ENCODE measurements at regions not wholly inside any gene's neighbourhood (a gene's known extent, or its start where the extent isn't known, plus 50 kb on each side); places are given as distances from the start of the nearest gene placed in this dataset.

- no peaks in the 10 kb centered on the region for H3K4me1 Mint-ChIP-seq
- no peak overlapping the region for H3K27ac Mint-ChIP-seq
- H3K4me3 Mint-ChIP-seq: no peak overlapping the region
- no peak for ATAC-seq (replicated peaks)
- H3K9me3 Mint-ChIP-seq: no peaks in the 10 kb centered on the region
- no peaks in the 10 kb centered on the region for H3K27me3 Mint-ChIP-seq
- no peaks in the 10 kb centered on the region for H3K36me3 Mint-ChIP-seq (ENCODE audit: low read depth)
Observed at GRCh38 chr12:105834496-105834895, 304.3 kb downstream of the NUAK1 start.

GRCh38 chr12:105835580-105836241 lies 303.0 kb downstream of the NUAK1 start:
- Mint-ChIP-seq H3K4me3 (no peak overlapping the region), H3K9me3 (no peaks in the 10 kb centered on the region), H3K36me3 (ENCODE audit: low read depth) (no peaks in the 10 kb centered on the region), H3K27me3 (no peaks in the 10 kb centered on the region), H3K27ac (no peak overlapping the region), H3K4me1 (no peaks in the 10 kb centered on the region)
- no peak for ATAC-seq (replicated peaks)

GRCh38 chr12:105836242-105836622 lies 302.5 kb downstream of the NUAK1 start:
- no peak for ATAC-seq (replicated peaks)
- Mint-ChIP-seq H3K27me3 (no peaks in the 10 kb centered on the region), H3K36me3 (ENCODE audit: low read depth) (no peaks in the 10 kb centered on the region), H3K4me1 (no peaks in the 10 kb centered on the region), H3K9me3 (no peaks in the 10 kb centered on the region), H3K4me3 (no peak overlapping the region), H3K27ac (no peak overlapping the region)

GRCh38 chr12:105839629-105840127 lies 299.1 kb downstream of the NUAK1 start:
- Mint-ChIP-seq H3K36me3 (ENCODE audit: low read depth) (no peaks in the 10 kb centered on the region), H3K27ac (no peak overlapping the region), H3K4me1 (no peaks in the 10 kb centered on the region), H3K9me3 (no peaks in the 10 kb centered on the region), H3K27me3 (no peaks in the 10 kb centered on the region), H3K4me3 (no peak overlapping the region)
- ATAC-seq (replicated peaks): no peak

GRCh38 chr12:105840384-105840783 lies 298.4 kb downstream of the NUAK1 start:
- Mint-ChIP-seq H3K9me3 (no peaks in the 10 kb centered on the region), H3K36me3 (ENCODE audit: low read depth) (no peaks in the 10 kb centered on the region), H3K4me1 (no peaks in the 10 kb centered on the region), H3K27ac (no peak overlapping the region), H3K27me3 (no peaks in the 10 kb centered on the region), H3K4me3 (no peak overlapping the region)
- ATAC-seq (replicated peaks): no peak

GRCh38 chr12:105841840-105842239 lies 296.9 kb downstream of the NUAK1 start:
- Mint-ChIP-seq H3K4me1 (no peaks in the 10 kb centered on the region), H3K27me3 (no peaks in the 10 kb centered on the region), H3K27ac (no peak overlapping the region), H3K4me3 (no peak overlapping the region), H3K9me3 (no peaks in the 10 kb centered on the region), H3K36me3 (ENCODE audit: low read depth) (no peaks in the 10 kb centered on the region)
- ATAC-seq (replicated peaks): no peak

- no peaks in the 10 kb centered on the region for H3K4me1 Mint-ChIP-seq
- no peak for ATAC-seq (replicated peaks)
- no peak overlapping the region for H3K4me3 Mint-ChIP-seq
- H3K27ac Mint-ChIP-seq: no peak overlapping the region
- H3K27me3 Mint-ChIP-seq: no peaks in the 10 kb centered on the region
- no peaks in the 10 kb centered on the region for H3K9me3 Mint-ChIP-seq
- no peaks in the 10 kb centered on the region for H3K36me3 Mint-ChIP-seq (ENCODE audit: low read depth)
Observed at GRCh38 chr12:105843561-105843960, 295.2 kb downstream of the NUAK1 start.

- H3K9me3 Mint-ChIP-seq: no peaks in the 10 kb centered on the region
- no peak overlapping the region for H3K4me3 Mint-ChIP-seq
- no peaks in the 10 kb centered on the region for H3K27me3 Mint-ChIP-seq
- ATAC-seq (replicated peaks): no peak
- H3K27ac Mint-ChIP-seq: no peak overlapping the region
- H3K36me3 Mint-ChIP-seq (ENCODE audit: low read depth): no peaks in the 10 kb centered on the region
- no peaks in the 10 kb centered on the region for H3K4me1 Mint-ChIP-seq
Observed at GRCh38 chr12:105843986-105844760, 294.6 kb downstream of the NUAK1 start.

GRCh38 chr12:105846331-105846730 lies 292.4 kb downstream of the NUAK1 start:
- Mint-ChIP-seq H3K4me1 (no peaks in the 10 kb centered on the region), H3K4me3 (no peak overlapping the region), H3K36me3 (ENCODE audit: low read depth) (no peaks in the 10 kb centered on the region), H3K27ac (no peak overlapping the region), H3K27me3 (peaks cover 7% of the 10 kb centered on the region), H3K9me3 (no peaks in the 10 kb centered on the region)
- ATAC-seq (replicated peaks): no peak

- Mint-ChIP-seq H3K36me3 (ENCODE audit: low read depth) (no peaks in the 10 kb centered on the region), H3K27ac (no peak overlapping the region), H3K4me3 (no peak overlapping the region), H3K4me1 (no peaks in the 10 kb centered on the region), H3K27me3 (peaks cover 7% of the 10 kb centered on the region), H3K9me3 (no peaks in the 10 kb centered on the region)
- no peak for ATAC-seq (replicated peaks)
Observed at GRCh38 chr12:105847068-105847467, 291.7 kb downstream of the NUAK1 start.

- no peak for ATAC-seq (replicated peaks)
- Mint-ChIP-seq H3K36me3 (ENCODE audit: low read depth) (no peaks in the 10 kb centered on the region), H3K9me3 (no peaks in the 10 kb centered on the region), H3K4me1 (no peaks in the 10 kb centered on the region), H3K27me3 (peaks cover 7% of the 10 kb centered on the region), H3K27ac (no peak overlapping the region), H3K4me3 (no peak overlapping the region)
Observed at GRCh38 chr12:105848286-105848685, 290.5 kb downstream of the NUAK1 start.

- no peaks in the 10 kb centered on the region for H3K36me3 Mint-ChIP-seq (ENCODE audit: low read depth)
- ATAC-seq (replicated peaks): no peak
- H3K27me3 Mint-ChIP-seq: peaks cover 7% of the 10 kb centered on the region
- no peak overlapping the region for H3K4me3 Mint-ChIP-seq
- no peaks in the 10 kb centered on the region for H3K4me1 Mint-ChIP-seq
- no peak overlapping the region for H3K27ac Mint-ChIP-seq
- H3K9me3 Mint-ChIP-seq: no peaks in the 10 kb centered on the region
Observed at GRCh38 chr12:105850103-105850968, 288.4 kb downstream of the NUAK1 start.

GRCh38 chr12:105852496-105852895 lies 286.3 kb downstream of the NUAK1 start:
- Mint-ChIP-seq H3K9me3 (peaks cover 3% of the 10 kb centered on the region), H3K27ac (no peak overlapping the region), H3K27me3 (peaks cover 12% of the 10 kb centered on the region), H3K4me1 (no peaks in the 10 kb centered on the region), H3K36me3 (ENCODE audit: low read depth) (no peaks in the 10 kb centered on the region), H3K4me3 (no peak overlapping the region)
- ATAC-seq (replicated peaks): no peak

GRCh38 chr12:105852951-105853350 lies 285.8 kb downstream of the NUAK1 start:
- Mint-ChIP-seq H3K27ac (no peak overlapping the region), H3K9me3 (peaks cover 3% of the 10 kb centered on the region), H3K27me3 (peaks cover 12% of the 10 kb centered on the region), H3K36me3 (ENCODE audit: low read depth) (no peaks in the 10 kb centered on the region), H3K4me1 (no peaks in the 10 kb centered on the region), H3K4me3 (no peak overlapping the region)
- no peak for ATAC-seq (replicated peaks)

All from activated T-helper 17 cell treated with anti-CD3 and anti-CD28 coated beads, Interleukin-2, amount 50 U/mL, for 72 hours (primary cell).